Lower leg skin (tissue), 4 donors: ENCODE measurements at regions not wholly inside any gene's neighbourhood (a gene's known extent, or its start where the extent isn't known, plus 50 kb on each side); places are given as distances from the start of the nearest gene placed in this dataset.

Experiments used
- DNase-seq, 2 donors: peaks; one replicate each; pipeline ENCODE4 v3.0.0-alpha.2; 2019; ENCODE audit warnings: low spot score in 2 of 2
- H3K4me3 ChIP-seq: fragments of 200-600 bp; sonication (generic); 2 replicates; pipeline ENCODE4 v1.5.1; 2017; ENCODE audit warnings: mild to moderate bottlenecking, low read depth; ENCODE audit not compliant: poor library complexity, severe bottlenecking
- POLR2A ChIP-seq, 2 donors: fragments of 450-650 bp; IDR thresholded peaks; one replicate each; pipeline ENCODE4 v1.6.1; 2016 to 2017; ENCODE audit warnings: antibody characterized with exemption in 2 of 2, mild to moderate bottlenecking in 1 of 2, moderate library complexity in 1 of 2
- WGBS, 2 donors: methylation state at CpG; one replicate each; pipeline ENCODE4 v1.1.5; 2018; 5-methylcytosine and 5-hydroxymethylcytosine counted together
- intact Hi-C: fragments of 100-400 bp; cut with DNase I; formaldehyde crosslinking; loops from one replicate; pipeline ENCODE4 v1.15.0; 2023; ENCODE audit warnings: low total_unique reads
- TF ChIP-seq, protein P1 (sequence below), 3 donors: fragments of 450-650 bp; IDR thresholded peaks; one replicate each; pipeline ENCODE4 v1.5.1; 2016; ENCODE audit warnings: antibody characterized with exemption in 3 of 3, mild to moderate bottlenecking in 3 of 3, moderate library complexity in 2 of 3

DNA sequence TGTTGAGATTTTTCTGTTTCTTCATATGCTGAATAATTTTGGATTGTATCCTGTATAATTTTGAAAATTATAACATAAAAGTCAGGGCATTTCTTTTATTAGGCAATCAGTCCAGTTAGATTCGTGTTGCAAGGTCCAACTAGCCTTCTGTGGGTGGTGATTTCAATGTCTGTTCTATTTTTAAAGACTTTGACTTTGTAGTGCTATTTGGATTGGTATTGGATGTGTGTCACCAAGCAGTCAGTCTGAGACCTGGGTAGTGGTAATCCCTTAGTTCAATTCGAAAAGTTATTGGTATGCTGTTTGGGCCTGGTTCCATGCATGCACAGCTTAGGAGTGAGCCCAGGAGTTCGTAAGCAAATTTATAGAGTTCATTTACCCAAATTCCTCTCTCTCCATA, 82.2 kb downstream of the EPDR1 start:
- H3K4me3 ChIP-seq: no peak overlapping the region
- 63 to 66% methylated on average over 3 of the region's 3 CpGs for WGBS, 2 donors
- intact Hi-C loops: no loop called here
- no peak for DNase-seq
- TF ChIP-seq, protein P1, sequence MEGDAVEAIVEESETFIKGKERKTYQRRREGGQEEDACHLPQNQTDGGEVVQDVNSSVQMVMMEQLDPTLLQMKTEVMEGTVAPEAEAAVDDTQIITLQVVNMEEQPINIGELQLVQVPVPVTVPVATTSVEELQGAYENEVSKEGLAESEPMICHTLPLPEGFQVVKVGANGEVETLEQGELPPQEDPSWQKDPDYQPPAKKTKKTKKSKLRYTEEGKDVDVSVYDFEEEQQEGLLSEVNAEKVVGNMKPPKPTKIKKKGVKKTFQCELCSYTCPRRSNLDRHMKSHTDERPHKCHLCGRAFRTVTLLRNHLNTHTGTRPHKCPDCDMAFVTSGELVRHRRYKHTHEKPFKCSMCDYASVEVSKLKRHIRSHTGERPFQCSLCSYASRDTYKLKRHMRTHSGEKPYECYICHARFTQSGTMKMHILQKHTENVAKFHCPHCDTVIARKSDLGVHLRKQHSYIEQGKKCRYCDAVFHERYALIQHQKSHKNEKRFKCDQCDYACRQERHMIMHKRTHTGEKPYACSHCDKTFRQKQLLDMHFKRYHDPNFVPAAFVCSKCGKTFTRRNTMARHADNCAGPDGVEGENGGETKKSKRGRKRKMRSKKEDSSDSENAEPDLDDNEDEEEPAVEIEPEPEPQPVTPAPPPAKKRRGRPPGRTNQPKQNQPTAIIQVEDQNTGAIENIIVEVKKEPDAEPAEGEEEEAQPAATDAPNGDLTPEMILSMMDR (IDR thresholded peaks at IDR 0.05): no peak
- TF ChIP-seq POLR2A (IDR thresholded peaks at IDR 0.05): no peak

DNA sequence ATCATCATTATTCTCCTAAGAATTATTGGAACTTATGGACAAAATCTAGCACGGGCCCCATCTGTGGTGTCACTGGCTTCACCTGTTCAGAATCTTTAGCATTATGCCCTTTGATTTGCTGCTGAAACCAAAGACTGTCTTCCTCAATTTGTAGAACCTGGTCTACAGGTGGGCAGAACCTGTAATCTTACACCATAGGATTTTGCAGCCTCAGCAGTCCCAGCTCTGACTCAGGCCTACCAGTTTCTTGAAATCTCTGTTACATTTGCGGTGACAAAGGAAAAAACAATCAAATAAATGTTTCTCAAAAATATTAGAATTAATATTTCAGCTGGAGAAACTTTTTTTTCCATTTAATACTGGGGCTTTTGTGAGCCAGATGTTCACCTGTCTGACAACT, 86.1 kb downstream of the EPDR1 start:
- WGBS, 2 donors: 73 to 88% methylated on average over 2 of the region's 2 CpGs
- TF ChIP-seq, protein P1 (IDR thresholded peaks at IDR 0.05): no peak
- no peak for TF ChIP-seq POLR2A (IDR thresholded peaks at IDR 0.05)
- DNase-seq: no peak
- intact Hi-C loops: no loop called here
- no peak overlapping the region for H3K4me3 ChIP-seq

DNA sequence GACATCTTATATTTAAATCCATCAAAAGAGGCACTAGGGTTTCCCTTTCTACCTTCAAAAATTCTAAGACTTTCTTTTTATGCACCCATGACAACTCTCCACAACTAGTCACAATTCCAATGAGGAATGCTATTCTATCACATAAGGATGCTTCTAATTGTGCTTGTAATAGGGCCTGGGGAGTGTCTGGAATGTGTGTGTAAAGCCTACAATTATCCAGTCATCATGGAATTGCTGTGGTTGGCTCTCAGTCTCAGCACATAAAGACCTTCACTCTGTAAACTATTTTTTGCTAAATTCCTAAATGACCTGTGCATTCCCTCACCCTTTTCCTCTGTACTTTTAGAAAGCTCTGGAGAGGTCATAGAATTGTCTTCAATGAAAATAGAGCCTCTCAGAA, 86.7 kb downstream of the EPDR1 start:
- H3K4me3 ChIP-seq: no peak overlapping the region
- TF ChIP-seq, protein P1 (IDR thresholded peaks at IDR 0.05): no peak
- TF ChIP-seq POLR2A (IDR thresholded peaks at IDR 0.05): no peak
- DNase-seq: no peak
- intact Hi-C loops: no loop called here

DNA sequence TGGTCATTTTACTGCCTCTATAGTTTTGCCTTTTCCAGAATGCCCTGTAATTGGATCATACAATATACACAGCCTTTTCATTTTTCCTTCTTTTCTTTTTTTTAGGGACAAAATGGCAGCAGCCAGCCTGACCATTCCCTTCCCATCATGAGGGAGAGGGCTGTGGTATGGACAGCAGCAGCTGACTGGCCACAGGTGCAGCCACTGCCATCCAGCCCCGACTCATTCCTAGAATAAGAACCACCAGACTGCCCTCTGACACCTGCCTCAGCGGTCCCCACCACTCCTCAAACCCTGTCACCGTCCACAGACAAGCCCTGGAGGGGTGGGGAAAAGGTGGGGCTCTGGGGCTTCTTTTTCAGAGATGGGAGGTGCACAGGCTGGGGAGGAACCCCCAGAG, 92.8 kb downstream of the EPDR1 start:
- no peak overlapping the region for H3K4me3 ChIP-seq
- intact Hi-C loops: no loop called here
- TF ChIP-seq, protein P1 (IDR thresholded peaks at IDR 0.05): no peak
- no peak for TF ChIP-seq POLR2A (IDR thresholded peaks at IDR 0.05)
- no peak for DNase-seq
- 64 to 76% methylated on average over 3 of the region's 3 CpGs for WGBS, 2 donors

DNA sequence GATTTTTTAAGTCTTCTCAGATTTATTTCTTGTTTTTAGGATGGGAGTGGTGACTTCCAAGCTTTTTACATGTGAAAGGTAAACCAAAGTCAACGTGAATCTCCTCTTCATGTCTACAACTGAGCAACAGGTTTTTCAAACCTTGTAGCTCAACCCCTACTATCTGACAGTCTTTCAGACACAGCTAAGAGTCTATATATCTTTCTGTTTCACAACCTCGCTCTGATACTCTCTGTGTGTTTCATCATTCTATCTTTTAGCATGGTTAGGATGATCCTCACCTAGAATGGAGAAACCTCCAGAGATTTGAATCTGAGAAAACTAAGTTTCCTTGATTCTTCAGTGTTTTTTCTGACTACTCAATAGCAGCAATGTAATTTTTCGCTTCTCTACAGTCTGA, 96.1 kb downstream of the EPDR1 start:
- 80 to 83% methylated on average over 3 of the region's 3 CpGs for WGBS, 2 donors
- H3K4me3 ChIP-seq: no peak overlapping the region
- DNase-seq: no peak
- intact Hi-C loops: no loop called here
- TF ChIP-seq POLR2A (IDR thresholded peaks at IDR 0.05): no peak
- TF ChIP-seq, protein P1 (IDR thresholded peaks at IDR 0.05): no peak

DNA sequence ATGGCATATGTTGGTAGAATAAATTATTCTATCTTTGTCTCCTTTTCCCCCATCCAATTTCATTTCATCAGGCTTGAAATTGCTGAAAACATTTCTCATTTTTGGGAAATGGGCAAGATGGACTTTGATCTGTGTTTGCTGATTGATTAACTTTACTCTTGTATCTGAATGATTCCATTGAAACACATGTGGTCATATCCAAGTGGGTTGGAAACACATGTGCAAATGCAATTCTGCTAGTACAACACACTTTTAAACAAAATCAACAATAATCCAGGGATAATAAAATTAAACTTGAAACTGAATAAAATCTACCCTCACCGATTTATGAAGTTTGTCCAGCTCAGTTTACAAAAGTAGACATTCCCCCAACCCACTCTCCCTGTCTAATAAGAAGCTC, 96.9 kb downstream of the EPDR1 start:
- WGBS, 2 donors: 75 to 88% methylated on average over 1 of the region's 1 CpG
- DNase-seq: no peak
- H3K4me3 ChIP-seq: no peak overlapping the region
- TF ChIP-seq, protein P1 (IDR thresholded peaks at IDR 0.05): no peak
- TF ChIP-seq POLR2A (IDR thresholded peaks at IDR 0.05): no peak
- intact Hi-C loops: no loop called here
